WTC11 (cell line): ENCODE measurements at regions not wholly inside any gene's neighbourhood (a gene's known extent, or its start where the extent isn't known, plus 50 kb on each side); places are given as distances from the start of the nearest gene placed in this dataset.

ENCODE experiments used
- ATAC-seq: fragments of 200-7000 bp; cut with Tn5 transposase; 2 replicates; pipeline ENCODE4 v1.10.0; 2021; ENCODE audit warnings: mild to moderate bottlenecking, moderate library complexity
- CTCF ChIA-PET: fragments of 300-600 bp; sonication (Branson Sonifier 250); formaldehyde crosslinking; loops from one replicate; lab custom pipeline; 2021; ENCODE audit warnings: antibody characterized with exemption; lab: Charles Lee
- POLR2A ChIA-PET: fragments of 350-600 bp; sonication (Branson Sonifier 250); formaldehyde crosslinking; loops from one replicate; lab custom pipeline; 2021; ENCODE audit warnings: antibody characterized with exemption; lab: Charles Lee
- DNase-seq: peaks from one replicate; pipeline ENCODE4 v3.0.0; 2021; ENCODE audit warnings: low spot score
- H3K27ac Mint-ChIP-seq: 2 replicates; pipeline ENCODE4 v1.8.0; 2021; ENCODE audit warnings: mixed read lengths
- H3K27me3 Mint-ChIP-seq: 2 replicates; pipeline ENCODE4 v1.8.0; 2021; ENCODE audit warnings: low read depth, mild to moderate bottlenecking, moderate library complexity, mixed read lengths
- H3K36me3 Mint-ChIP-seq: 2 replicates; pipeline ENCODE4 v1.8.0; 2021; ENCODE audit warnings: mixed read lengths
- H3K4me1 Mint-ChIP-seq: 2 replicates; pipeline ENCODE4 v1.8.0; 2022; ENCODE audit warnings: mixed read lengths
- H3K4me3 Mint-ChIP-seq: 2 replicates; pipeline ENCODE4 v1.8.0; 2021; ENCODE audit warnings: mild to moderate bottlenecking, moderate library complexity, mixed read lengths
- H3K9me3 Mint-ChIP-seq: 2 replicates; pipeline ENCODE4 v1.8.0; 2021; ENCODE audit warnings: mixed read lengths
- AR ChIP-seq: fragments of 250-450 bp; sonication (Bioruptor Pico); IDR thresholded peaks from 2 replicates; pipeline ENCODE4 v1.9.0; 2021; ENCODE audit warnings: mild to moderate bottlenecking
- ARID4B ChIP-seq: sonication (generic); formaldehyde crosslinking; IDR thresholded peaks from 2 replicates; pipeline ENCODE4 v1.8.0; 2023; ENCODE audit warnings: missing genetic modification reagents, mild to moderate bottlenecking, borderline replicate concordance
- CREM ChIP-seq: sonication (generic); formaldehyde crosslinking; IDR thresholded peaks from 2 replicates; pipeline ENCODE4 v1.8.1; 2022; ENCODE audit warnings: mild to moderate bottlenecking, missing genetic modification reagents, moderate library complexity
- CTCF ChIP-seq: fragments of 200-600 bp; IDR thresholded peaks from 2 replicates; pipeline ENCODE4 v1.8.0; 2022; ENCODE audit warnings: antibody characterized with exemption
- E2F1 ChIP-seq: sonication (generic); formaldehyde crosslinking; IDR thresholded peaks from 2 replicates; pipeline ENCODE4 v1.8.0; 2022; ENCODE audit warnings: mild to moderate bottlenecking, missing genetic modification reagents
- E2F4 ChIP-seq: sonication (generic); formaldehyde crosslinking; IDR thresholded peaks from 2 replicates; pipeline ENCODE4 v1.8.1; 2022; ENCODE audit warnings: low read depth, mild to moderate bottlenecking, moderate library complexity, missing genetic modification reagents, borderline replicate concordance
- ELF4 ChIP-seq: sonication (generic); formaldehyde crosslinking; IDR thresholded peaks from 2 replicates; pipeline ENCODE4 v1.8.1; 2022; ENCODE audit warnings: low read depth, mild to moderate bottlenecking, moderate library complexity, missing genetic modification reagents
- ESRRA ChIP-seq: sonication (generic); formaldehyde crosslinking; IDR thresholded peaks from 2 replicates; pipeline ENCODE4 v1.8.1; 2022; ENCODE audit warnings: mild to moderate bottlenecking, missing genetic modification reagents, borderline replicate concordance
- ETV6 ChIP-seq: sonication (generic); formaldehyde crosslinking; IDR thresholded peaks from 2 replicates; pipeline ENCODE4 v1.8.1; 2022; ENCODE audit warnings: mild to moderate bottlenecking, missing genetic modification reagents
- GTF2I ChIP-seq: fragments of 250-450 bp; sonication (Bioruptor Pico); conservative IDR thresholded peaks from 2 replicates; pipeline ENCODE4 v1.4.0; 2021; ENCODE audit warnings: mild to moderate bottlenecking
- NFE2L1 ChIP-seq: sonication (generic); formaldehyde crosslinking; IDR thresholded peaks from 2 replicates; pipeline ENCODE4 v1.8.1; 2023; ENCODE audit warnings: missing genetic modification reagents
- NR3C1 ChIP-seq: sonication (generic); formaldehyde crosslinking; conservative IDR thresholded peaks from 2 replicates; pipeline ENCODE4 v1.8.1; 2023; ENCODE audit warnings: low read depth, mild to moderate bottlenecking, missing genetic modification reagents
- RELA ChIP-seq: sonication (generic); formaldehyde crosslinking; IDR thresholded peaks from 2 replicates; pipeline ENCODE4 v1.8.1; 2022; ENCODE audit warnings: missing genetic modification reagents, mild to moderate bottlenecking, borderline replicate concordance
- ZBTB43 ChIP-seq: sonication (generic); formaldehyde crosslinking; IDR thresholded peaks from 2 replicates; pipeline ENCODE4 v1.8.1; 2023; ENCODE audit warnings: mild to moderate bottlenecking, missing genetic modification reagents
- ZNF532 ChIP-seq: fragments of 250-450 bp; sonication (Bioruptor Pico); IDR thresholded peaks from 2 replicates; pipeline ENCODE4 v1.9.0; 2021; ENCODE audit warnings: mild to moderate bottlenecking, borderline replicate concordance
- ZSCAN18 ChIP-seq: fragments of 250-450 bp; sonication (Bioruptor Pico); IDR thresholded peaks from 2 replicates; pipeline ENCODE4 v2.1.2; 2022; ENCODE audit warnings: mild to moderate bottlenecking, moderate library complexity

GRCh38 chr13:67630640-67631039 is 400.5 kb upstream of the PCDH9 start (continued):
- TF ChIP-seq CTCF (no peak), ESRRA (CRISPR knock-in tag) (no peak), E2F4 (CRISPR knock-in tag) (no peak)

- ChIA-PET POLR2A (no interaction called here), CTCF (no interaction called here)
- ATAC-seq (no peak), DNase-seq (no peak)
- no peak overlapping the region for H3K27ac Mint-ChIP-seq
- TF ChIP-seq RELA (CRISPR knock-in tag) = no peak
- no peak for TF ChIP-seq E2F1 (CRISPR knock-in tag)
- no peak for TF ChIP-seq AR
- no peak for TF ChIP-seq CREM (CRISPR knock-in tag)
- no peak for TF ChIP-seq ZNF532 (CRISPR knock-in tag)
- TF ChIP-seq ELF4 (CRISPR knock-in tag) = no peak
- no peak for TF ChIP-seq ZSCAN18 (CRISPR knock-in tag)
- no peak for TF ChIP-seq ARID4B (CRISPR knock-in tag)
- TF ChIP-seq NR3C1 (CRISPR knock-in tag) = no peak
- no peak for TF ChIP-seq ETV6
- TF ChIP-seq GTF2I (CRISPR knock-in tag) = no peak
- TF ChIP-seq NFE2L1 = no peak
- no peak for TF ChIP-seq ZBTB43 (CRISPR knock-in tag)
- no peaks in the 10 kb centered on the region for H3K36me3 Mint-ChIP-seq
- no peak overlapping the region for H3K4me3 Mint-ChIP-seq
- H3K4me1 Mint-ChIP-seq = peaks cover 4% of the 10 kb centered on the region
- H3K27me3 Mint-ChIP-seq = no peaks in the 10 kb centered on the region
- H3K9me3 Mint-ChIP-seq = no peaks in the 10 kb centered on the region
These were observed 393.5 kb upstream of the PCDH9 start for GRCh38 chr13:67623630-67624029.
